ENCODE measurements at regions not wholly inside any gene's neighbourhood (a gene's known extent, or its start where the extent isn't known, plus 50 kb on each side); places are given as distances from the start of the nearest gene placed in this dataset.

DNA sequence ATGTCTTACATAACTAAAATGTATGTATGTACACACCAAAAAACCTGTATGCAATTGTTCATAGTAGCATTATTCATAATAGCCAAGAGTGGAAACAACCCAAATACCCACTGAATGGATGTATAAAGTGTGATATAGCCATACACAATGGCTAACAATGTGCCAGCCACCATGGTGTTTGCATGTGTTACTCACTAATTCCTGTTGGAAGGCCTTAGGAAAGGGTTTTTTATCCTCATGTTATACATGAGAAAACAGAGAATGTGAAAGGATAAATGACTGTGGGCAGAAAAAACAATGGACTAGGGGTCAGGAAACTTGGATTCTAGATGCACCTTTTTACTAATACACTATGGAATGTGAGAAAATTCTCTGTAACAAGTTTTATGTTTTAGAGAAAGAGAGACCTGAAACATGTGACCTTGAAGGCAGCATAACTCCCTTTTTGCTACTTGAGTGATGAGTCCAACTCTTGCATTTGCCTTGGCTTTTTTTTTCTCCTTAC, 55.7 kb downstream of the TIGD2 start:
- no peak for TF ChIP-seq POLR2A (IDR thresholded peaks at IDR 0.05)
- intact Hi-C loops (cut with DNase I): loop anchor here in 3 of 10 donors (5.0 to 10.0 kb wide), 2 partner anchors 265 to 738 kb away; no protein-coding TSS in a partner anchor
- ATAC-seq (no peak), DNase-seq (no peak)
- Histone ChIP-seq H3K4me3 (no peak overlapping the region), H3K36me3 (no peaks in the 10 kb centered on the region), H3K27ac (no peak overlapping the region), H3K4me1 (no peaks in the 10 kb centered on the region), H3K9me3 (peaks cover 0 to 3% (median 0%) of the 10 kb centered on the region in 12 donors), H3K27me3 (no peaks in the 10 kb centered on the region)

- ATAC-seq (no peak), DNase-seq (no peak)
- intact Hi-C loops (cut with DNase I): no loop called here
- Histone ChIP-seq H3K27ac (no peak overlapping the region), H3K36me3 (no peaks in the 10 kb centered on the region), H3K4me3 (no peak overlapping the region), H3K9me3 (no peaks in the 10 kb centered on the region), H3K27me3 (no peaks in the 10 kb centered on the region), H3K4me1 (no peaks in the 10 kb centered on the region)
- TF ChIP-seq, protein P1, sequence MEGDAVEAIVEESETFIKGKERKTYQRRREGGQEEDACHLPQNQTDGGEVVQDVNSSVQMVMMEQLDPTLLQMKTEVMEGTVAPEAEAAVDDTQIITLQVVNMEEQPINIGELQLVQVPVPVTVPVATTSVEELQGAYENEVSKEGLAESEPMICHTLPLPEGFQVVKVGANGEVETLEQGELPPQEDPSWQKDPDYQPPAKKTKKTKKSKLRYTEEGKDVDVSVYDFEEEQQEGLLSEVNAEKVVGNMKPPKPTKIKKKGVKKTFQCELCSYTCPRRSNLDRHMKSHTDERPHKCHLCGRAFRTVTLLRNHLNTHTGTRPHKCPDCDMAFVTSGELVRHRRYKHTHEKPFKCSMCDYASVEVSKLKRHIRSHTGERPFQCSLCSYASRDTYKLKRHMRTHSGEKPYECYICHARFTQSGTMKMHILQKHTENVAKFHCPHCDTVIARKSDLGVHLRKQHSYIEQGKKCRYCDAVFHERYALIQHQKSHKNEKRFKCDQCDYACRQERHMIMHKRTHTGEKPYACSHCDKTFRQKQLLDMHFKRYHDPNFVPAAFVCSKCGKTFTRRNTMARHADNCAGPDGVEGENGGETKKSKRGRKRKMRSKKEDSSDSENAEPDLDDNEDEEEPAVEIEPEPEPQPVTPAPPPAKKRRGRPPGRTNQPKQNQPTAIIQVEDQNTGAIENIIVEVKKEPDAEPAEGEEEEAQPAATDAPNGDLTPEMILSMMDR (IDR thresholded peaks at IDR 0.05): no peak
- no peak for TF ChIP-seq POLR2A (IDR thresholded peaks at IDR 0.05)
- 85 to 89% (median 87%) methylated on average over 1 of the region's 1 CpG for WGBS, 4 donors
These were observed 60.0 kb downstream of the TIGD2 start for GRCh38 chr4:89171176-89171805.

GRCh38 chr4:89172865-89173264, 61.5 kb downstream of the TIGD2 start:
- H3K27me3 ChIP-seq: no peaks in the 10 kb centered on the region
- no peak overlapping the region for H3K27ac ChIP-seq
- H3K36me3 ChIP-seq: no peaks in the 10 kb centered on the region
- 70 to 84% (median 73%) methylated on average over 4 of the region's 4 CpGs for WGBS, 4 donors
- no peak overlapping the region for H3K4me3 ChIP-seq
- no peaks in the 10 kb centered on the region for H3K9me3 ChIP-seq
- DNase-seq (no peak), ATAC-seq (no peak)
- intact Hi-C loops (cut with DNase I): no loop called here
- TF ChIP-seq POLR2A (IDR thresholded peaks at IDR 0.05): no peak
- TF ChIP-seq, protein P1 (IDR thresholded peaks at IDR 0.05): no peak
- no peaks in the 10 kb centered on the region for H3K4me1 ChIP-seq

- no peak for TF ChIP-seq POLR2A (IDR thresholded peaks at IDR 0.05)
- WGBS, 4 donors: 69 to 78% (median 75%) methylated on average over 13 of the region's 13 CpGs
These were observed 62.2 kb downstream of the TIGD2 start for GRCh38 chr4:89173336-89174090.

DNA sequence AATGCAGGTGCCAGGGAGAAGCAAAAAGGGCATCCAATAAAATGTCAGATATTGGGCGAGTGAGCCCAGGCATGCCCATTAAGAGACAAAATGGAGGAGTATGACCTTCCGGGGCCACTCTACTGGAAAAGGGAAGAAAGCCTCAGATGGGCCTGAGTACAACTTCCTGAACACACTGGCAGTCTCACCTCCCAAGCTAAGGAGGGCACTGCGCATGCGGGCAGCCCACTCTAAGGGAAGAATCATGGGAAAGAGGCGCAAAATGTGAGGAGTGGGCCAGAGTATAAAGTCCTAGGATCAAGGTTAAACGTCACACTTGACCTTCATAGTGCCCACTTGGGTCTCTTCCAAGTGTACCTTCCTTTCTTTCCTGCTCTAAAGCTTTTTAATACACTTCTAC, 63.5 kb downstream of the TIGD2 start:
- no peak overlapping the region for H3K4me3 ChIP-seq
- no peaks in the 10 kb centered on the region for H3K9me3 ChIP-seq
- ATAC-seq (no peak), DNase-seq (no peak)
- H3K4me1 ChIP-seq: no peaks in the 10 kb centered on the region
- TF ChIP-seq, protein P1 (IDR thresholded peaks at IDR 0.05): no peak
- TF ChIP-seq POLR2A (IDR thresholded peaks at IDR 0.05): no peak
- no peak overlapping the region for H3K27ac ChIP-seq
- no peaks in the 10 kb centered on the region for H3K36me3 ChIP-seq
- no peaks in the 10 kb centered on the region for H3K27me3 ChIP-seq
- intact Hi-C loops (cut with DNase I): no loop called here
- WGBS, 4 donors: 89 to 95% (median 92%) methylated on average over 6 of the region's 6 CpGs

More at GRCh38 chr4:89173336-89174090, 62.2 kb downstream of the TIGD2 start:
- no peak for ATAC-seq
- H3K9me3 ChIP-seq: no peaks in the 10 kb centered on the region
- no peaks in the 10 kb centered on the region for H3K27me3 ChIP-seq
- intact Hi-C loops (cut with DNase I): no loop called here
- no peaks in the 10 kb centered on the region for H3K36me3 ChIP-seq
- H3K27ac ChIP-seq: no peak overlapping the region
- no peak for DNase-seq
- no peaks in the 10 kb centered on the region for H3K4me1 ChIP-seq
- H3K4me3 ChIP-seq: no peak overlapping the region
